HG02981 (cell line): ENCODE measurements at regions not wholly inside any gene's neighbourhood (a gene's known extent, or its start where the extent isn't known, plus 50 kb on each side); places are given as distances from the start of the nearest gene placed in this dataset.

Experiments
- ATAC-seq: cut with Tn5 transposase; IDR thresholded peaks from one replicate; pipeline ENCODE4 v1.9.1; 2021; ENCODE audit warnings: mild to moderate bottlenecking, moderate library complexity; ENCODE audit not compliant: unreplicated experiment

GRCh38 chr10:4214908-4215307 lies 429.9 kb upstream of the KLF6 start:
- ATAC-seq, result no peak

GRCh38 chr10:4213441-4213840 lies 428.4 kb upstream of the KLF6 start:
- ATAC-seq, result no peak

DNA sequence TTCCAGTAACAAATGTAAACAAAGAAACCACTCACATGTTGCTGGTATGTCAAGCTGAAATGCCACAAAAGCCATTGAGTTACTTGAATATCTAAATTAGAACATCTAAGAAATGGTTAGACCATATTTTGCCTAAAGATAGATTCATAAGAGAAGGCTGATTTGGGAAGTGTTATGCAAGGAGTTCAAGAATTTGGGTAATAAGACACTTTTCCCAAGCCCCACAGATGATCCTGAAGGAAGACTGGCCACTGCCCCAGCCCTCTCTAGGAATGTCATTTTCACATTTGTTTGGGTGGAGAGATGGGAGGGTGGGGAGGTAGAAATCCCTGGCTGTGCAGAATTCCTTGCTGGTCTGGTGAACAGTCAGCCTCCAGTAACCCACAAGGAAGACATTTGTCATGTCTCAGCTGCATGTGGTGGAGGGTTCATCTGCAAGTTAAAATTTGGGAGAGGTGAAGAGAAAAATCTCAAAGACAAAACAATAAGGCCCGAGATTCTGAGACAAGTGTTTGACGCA lies 427.2 kb upstream of the KLF6 start:
- no peak for ATAC-seq

- no peak for ATAC-seq
Measured at GRCh38 chr10:4208499-4208898, 423.5 kb upstream of the KLF6 start.

DNA sequence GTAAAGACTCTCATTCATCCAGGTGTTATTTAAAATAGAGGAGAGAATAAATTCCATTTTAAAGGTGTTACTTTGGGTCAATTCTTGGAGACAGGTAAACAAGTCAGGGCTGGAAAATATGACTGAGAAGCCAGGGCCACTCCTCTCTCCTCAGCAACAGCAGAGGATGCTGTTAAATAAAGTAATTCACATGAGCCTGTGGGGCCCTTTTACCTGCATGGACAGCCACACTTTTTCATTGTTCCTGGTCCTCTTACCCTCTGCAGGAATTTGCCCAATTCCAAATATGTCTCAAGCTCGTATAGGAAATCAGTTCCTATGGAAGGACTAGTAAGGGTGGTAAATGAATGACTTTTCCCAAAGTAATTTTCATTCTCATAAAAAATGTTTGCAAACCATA lies 420.1 kb upstream of the KLF6 start:
- ATAC-seq, result no peak

DNA sequence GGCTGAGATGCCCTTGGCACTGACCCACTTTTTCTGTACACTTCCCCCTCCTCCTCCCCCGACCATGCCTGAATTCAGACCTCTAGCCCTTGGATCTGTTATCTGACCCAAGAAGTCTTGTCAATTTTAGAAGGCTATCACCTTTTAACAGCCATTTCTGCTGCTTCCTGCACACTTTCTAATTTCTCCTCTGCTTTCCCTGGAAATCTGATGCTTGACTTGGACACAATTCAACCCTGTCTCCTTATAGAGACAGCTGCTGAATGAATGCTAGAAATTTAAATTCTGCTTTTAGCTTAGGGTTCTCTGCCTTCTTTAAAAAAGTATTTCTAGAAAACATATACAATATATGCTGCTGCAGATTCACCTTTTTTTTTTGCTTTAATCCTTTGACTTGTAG lies 417.9 kb upstream of the KLF6 start:
- ATAC-seq, result no peak

DNA sequence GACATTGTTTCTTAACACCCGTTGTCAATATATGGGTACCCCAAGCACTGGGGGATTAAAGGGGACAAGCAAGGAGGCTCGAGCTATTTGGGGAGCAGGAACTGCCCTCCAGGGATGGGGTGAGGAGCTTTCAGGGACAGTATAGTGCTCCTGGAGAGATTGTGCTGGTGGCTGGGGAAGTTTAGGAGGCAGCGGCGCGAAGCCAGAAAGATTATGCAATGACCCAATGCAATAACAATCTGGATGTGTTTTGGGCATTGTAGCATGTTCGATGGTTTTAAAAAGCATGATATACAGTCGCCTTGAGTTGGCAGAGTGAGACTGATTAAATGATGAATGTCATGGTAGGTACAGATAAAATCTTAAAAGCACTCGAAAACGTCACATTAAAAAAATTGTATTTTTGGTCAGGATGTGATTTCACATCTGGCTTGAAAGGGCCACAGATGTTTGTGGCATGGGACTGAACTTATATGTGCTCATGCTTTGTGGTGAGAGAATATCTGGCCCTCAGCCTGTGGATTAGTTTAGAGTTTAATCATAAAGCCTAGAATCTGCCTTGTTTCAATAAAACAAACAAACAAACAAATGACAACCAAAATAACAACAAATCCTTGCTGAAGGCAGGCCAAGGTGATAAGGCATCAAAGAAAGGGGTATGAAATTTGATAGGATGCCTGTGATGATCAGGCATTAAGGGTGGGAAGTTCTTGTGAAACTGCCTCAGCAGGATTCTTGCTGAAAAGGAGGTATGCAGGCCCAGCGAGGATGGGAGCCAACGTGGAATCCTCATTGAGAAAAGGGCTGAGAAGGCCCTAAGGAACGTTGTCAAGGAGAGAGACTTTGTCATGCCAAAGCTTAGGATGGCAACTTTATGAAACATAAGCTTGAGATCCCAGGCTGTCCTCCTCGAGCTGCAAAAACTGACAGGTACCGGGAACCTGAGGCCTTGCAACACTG lies 417.1 kb upstream of the KLF6 start:
- ATAC-seq, result no peak

GRCh38 chr10:4199196-4199595 lies 414.2 kb upstream of the KLF6 start:
- no peak for ATAC-seq

DNA sequence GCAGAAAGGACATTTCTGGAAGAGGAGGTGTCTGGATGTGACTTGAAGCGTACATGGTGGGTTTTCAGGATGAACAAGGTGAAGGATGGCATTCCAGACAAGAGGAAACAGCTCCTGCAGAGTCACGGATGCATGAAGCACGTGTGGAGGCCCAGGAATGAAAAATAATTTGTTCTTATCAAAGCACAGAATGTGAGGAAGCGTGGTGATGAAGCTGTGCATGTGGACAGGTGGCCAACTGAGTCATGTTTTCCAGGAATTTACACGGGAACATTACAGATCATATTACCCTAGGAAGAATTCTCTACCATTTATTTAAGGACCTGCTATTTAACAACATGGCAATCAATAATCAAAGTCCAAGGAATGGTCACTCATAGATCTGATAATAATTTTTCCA lies 413.2 kb upstream of the KLF6 start:
- ATAC-seq, result no peak

DNA sequence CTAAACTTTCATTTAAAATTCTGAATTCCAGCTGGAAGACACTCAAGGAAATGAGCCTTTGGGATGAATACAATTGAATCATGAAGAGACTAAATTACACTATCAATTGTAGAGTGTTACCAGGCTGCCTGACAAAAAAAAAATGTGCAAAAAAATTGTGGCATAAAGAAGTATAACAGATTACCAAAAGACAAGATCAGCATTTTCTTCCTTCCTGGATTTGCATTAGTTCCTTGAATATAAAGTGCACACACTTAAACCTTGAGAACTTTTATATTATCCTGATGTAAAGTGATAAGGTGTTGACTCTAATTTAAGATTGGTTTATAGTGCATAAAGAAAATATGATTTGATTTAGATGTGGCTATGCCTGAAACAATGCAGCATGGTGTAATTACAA lies 412.7 kb upstream of the KLF6 start:
- ATAC-seq, result no peak

DNA sequence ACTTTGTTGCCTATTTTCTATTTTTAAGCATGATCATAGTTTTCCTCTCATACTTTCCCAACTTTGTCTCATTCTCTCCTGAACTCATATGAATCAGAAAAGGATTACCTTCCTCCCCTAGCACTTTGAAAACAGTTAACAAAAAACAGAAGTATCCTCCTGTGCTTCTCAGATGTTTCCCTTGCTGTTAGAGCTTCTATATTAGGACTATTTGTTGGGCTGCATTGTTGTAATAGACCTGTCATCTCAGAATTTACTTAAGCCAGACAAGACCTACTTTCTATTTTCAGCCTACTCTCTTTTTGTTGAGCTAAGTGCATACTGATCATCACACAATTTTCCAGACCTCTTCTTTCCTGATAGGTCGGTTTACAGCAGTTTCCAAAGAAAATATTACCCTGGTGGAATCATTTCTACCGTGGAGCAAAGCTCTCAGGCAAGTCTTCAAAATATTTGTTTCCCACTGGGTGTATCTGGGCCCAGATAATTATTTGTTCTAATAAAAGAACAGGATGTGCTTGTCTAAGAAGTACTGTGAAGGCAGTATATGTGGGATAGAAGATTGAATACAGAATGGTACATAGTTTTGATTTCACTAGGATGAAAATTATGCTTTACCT lies 411.9 kb upstream of the KLF6 start:
- ATAC-seq, result no peak

GRCh38 chr10:4196183-4196582 lies 411.2 kb upstream of the KLF6 start:
- no peak for ATAC-seq

DNA sequence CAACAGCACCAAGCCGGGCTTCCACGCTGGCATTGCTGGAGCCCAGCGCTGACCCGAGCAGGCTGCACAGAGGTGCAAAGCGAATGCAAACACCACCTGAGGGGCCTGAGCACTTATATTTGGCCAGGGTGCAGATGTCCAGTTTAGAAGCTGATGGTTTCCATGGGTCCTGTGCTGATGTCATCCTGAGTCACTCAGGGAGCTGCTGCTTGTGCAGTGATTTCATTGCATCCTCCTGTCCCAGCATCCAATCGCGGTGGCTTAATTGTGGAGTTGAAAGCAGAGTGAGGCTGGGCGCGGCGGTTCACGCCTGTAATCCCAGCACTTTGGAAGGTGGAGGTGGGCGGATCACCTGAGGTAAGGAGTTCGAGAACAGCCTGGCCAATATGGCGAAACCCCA lies 410.2 kb upstream of the KLF6 start:
- no peak for ATAC-seq

- ATAC-seq, result no peak
Measured at GRCh38 chr10:4194231-4194630, 409.2 kb upstream of the KLF6 start.

DNA sequence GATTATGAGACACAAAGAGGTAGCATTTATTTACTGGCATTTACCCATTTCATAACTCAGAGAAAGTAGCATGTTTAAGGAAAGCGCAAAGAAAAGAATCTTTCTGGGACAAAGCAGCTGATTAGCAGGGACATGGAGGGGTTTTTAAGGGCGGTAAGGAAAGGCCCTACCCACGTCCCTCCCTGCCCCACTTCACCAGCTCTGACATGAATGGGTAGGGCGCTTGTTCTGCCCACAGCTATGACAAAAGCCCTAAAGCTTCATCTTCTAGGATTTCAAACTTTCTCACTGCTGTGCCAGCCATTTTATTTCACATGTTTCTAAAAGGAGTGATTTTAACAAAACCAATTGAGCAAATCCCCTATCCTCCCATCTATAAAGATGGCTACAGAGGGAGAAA lies 406.9 kb upstream of the KLF6 start:
- no peak for ATAC-seq

DNA sequence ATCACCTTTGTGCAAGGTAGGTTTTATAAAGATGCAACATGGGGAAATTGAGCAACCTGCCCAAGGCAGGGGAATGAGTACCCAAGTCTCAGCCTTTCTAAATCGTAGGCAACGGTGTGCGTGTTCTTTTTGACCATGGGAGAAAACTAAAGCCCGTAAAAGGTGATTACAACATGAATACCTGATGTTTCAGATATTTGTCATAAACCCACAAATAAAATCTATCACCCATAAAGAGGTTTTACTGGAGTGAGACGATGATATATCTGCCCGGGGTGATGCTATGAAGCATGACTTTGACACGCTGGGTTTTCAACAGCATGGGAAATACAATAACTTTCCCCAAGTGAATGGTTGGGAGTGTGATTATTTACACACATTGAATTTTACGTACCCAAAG lies 406.3 kb upstream of the KLF6 start:
- ATAC-seq, result no peak

GRCh38 chr10:4190876-4191275 lies 405.9 kb upstream of the KLF6 start:
- ATAC-seq, result no peak

GRCh38 chr10:4189281-4189680 lies 404.3 kb upstream of the KLF6 start:
- no peak for ATAC-seq

GRCh38 chr10:4188406-4188805 lies 403.4 kb upstream of the KLF6 start:
- ATAC-seq, result no peak

DNA sequence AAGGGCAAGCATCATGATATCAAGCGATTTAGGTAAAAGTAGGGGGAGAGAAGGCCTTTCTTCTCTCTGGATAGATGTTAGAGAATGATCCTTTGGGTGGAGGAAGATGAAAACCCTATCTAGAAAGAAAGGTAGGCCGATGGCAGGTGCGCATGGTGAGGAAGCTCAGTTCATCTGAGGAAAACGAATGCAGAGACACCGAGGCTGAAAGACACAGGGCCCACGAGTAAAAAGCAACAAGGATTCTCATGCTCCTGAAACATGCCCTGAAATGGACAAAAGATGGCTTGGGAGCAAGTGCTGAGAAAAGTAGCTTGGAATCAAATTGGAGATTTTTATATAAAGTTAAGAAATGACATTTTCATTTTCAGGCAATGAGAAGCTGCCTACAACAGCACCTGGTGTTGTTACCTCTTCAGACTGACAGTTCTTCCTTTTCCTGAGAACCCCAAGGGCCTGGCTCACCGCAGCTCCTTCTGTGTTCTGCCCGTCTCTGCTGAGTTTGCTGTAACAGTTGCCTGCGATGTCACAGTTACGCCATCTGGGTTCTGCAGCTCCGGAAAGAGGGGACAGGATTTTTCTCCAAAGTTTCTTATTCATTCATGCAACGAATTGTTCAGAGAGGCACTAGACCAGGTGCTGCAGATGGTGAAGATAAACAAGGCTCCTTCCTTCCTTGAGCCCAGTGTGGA lies 402.0 kb upstream of the KLF6 start:
- no peak for ATAC-seq

DNA sequence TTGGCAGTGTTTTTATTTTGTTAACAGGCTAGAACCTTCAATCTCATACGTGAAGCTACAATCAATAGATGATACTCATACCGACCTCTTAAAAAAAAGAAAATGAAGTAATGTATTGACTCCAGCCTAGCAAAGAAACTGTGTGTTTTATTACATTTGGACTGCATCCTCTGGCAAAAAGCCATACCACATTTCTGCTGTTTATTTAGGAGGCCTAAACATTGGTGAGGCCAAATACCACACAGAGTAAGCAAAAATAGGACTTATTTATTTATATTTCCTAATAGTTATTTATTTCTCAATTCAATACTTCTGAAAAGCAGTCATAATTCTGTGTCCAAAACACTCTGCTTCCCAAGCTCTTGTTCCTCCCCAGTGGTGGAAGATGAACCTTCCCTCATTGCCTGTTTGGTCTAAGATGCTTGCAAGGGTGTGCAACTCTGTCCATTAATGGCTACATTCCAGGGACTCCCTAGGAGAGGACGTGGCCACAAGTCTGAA lies 398.8 kb upstream of the KLF6 start:
- no peak for ATAC-seq
